ENCODE measurements at regions not wholly inside any gene's neighbourhood (a gene's known extent, or its start where the extent isn't known, plus 50 kb on each side); places are given as distances from the start of the nearest gene placed in this dataset.

DNA sequence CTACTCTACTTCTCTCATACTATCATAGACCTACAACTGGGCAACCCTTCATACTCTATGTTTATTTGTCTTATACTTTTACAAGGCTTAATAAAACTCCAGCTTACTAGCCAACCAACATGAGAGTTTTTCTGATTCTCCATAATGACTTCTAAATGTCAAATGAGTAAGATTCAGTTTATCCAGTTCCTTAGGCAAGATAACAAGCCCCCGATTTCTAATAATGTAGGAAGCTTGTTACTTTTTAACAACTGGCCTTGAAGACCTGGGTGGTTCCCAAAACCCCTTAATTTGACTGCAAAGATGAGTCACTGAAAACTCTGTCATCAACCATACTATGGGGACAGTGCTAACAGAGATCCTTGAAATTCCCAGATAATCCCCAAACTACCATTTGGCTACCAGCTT lies 294.6 kb upstream of the ACTBL2 start:
- no peak for TF ChIP-seq CTCF (IDR thresholded peaks at IDR 0.05)
- no peak for TF ChIP-seq POLR2A (IDR thresholded peaks at IDR 0.05)
